ENCODE measurements at regions not wholly inside any gene's neighbourhood (a gene's known extent, or its start where the extent isn't known, plus 50 kb on each side); places are given as distances from the start of the nearest gene placed in this dataset.

DNA sequence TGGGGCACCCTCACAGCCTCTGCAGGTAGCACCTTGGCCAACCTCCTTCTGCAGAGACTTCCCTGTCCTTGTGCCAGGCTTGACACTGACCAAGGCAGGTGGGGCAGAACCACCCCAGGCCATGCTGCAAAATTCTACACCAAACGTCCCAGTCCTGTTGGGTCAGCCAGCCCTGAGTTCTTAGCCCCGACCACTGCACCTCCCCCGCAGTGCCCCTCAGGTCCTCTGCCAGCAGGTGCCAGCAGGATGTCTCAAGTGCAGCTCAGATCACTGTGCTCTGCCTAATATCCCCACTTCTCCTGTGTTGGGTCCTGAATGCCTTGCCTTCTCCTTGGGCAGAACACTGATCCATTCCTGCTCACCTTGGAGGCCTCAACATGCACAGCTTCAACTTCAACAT is 999.7 kb downstream of the TBC1D22A start:
- TF ChIP-seq, protein P1, sequence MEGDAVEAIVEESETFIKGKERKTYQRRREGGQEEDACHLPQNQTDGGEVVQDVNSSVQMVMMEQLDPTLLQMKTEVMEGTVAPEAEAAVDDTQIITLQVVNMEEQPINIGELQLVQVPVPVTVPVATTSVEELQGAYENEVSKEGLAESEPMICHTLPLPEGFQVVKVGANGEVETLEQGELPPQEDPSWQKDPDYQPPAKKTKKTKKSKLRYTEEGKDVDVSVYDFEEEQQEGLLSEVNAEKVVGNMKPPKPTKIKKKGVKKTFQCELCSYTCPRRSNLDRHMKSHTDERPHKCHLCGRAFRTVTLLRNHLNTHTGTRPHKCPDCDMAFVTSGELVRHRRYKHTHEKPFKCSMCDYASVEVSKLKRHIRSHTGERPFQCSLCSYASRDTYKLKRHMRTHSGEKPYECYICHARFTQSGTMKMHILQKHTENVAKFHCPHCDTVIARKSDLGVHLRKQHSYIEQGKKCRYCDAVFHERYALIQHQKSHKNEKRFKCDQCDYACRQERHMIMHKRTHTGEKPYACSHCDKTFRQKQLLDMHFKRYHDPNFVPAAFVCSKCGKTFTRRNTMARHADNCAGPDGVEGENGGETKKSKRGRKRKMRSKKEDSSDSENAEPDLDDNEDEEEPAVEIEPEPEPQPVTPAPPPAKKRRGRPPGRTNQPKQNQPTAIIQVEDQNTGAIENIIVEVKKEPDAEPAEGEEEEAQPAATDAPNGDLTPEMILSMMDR (IDR thresholded peaks at IDR 0.05; ENCODE audit: insufficient read depth, low read length, poor library complexity, severe bottlenecking) = no peak
- no peak for TF ChIP-seq EZH2phosphoT487 (conservative IDR thresholded peaks at IDR 0.05; ENCODE audit: low read length)
